ENCODE measurements at regions not wholly inside any gene's neighbourhood (a gene's known extent, or its start where the extent isn't known, plus 50 kb on each side); places are given as distances from the start of the nearest gene placed in this dataset.

- no peak for DNase-seq (ENCODE audit: low read depth, low spot score)
- TF ChIP-seq, protein P1, sequence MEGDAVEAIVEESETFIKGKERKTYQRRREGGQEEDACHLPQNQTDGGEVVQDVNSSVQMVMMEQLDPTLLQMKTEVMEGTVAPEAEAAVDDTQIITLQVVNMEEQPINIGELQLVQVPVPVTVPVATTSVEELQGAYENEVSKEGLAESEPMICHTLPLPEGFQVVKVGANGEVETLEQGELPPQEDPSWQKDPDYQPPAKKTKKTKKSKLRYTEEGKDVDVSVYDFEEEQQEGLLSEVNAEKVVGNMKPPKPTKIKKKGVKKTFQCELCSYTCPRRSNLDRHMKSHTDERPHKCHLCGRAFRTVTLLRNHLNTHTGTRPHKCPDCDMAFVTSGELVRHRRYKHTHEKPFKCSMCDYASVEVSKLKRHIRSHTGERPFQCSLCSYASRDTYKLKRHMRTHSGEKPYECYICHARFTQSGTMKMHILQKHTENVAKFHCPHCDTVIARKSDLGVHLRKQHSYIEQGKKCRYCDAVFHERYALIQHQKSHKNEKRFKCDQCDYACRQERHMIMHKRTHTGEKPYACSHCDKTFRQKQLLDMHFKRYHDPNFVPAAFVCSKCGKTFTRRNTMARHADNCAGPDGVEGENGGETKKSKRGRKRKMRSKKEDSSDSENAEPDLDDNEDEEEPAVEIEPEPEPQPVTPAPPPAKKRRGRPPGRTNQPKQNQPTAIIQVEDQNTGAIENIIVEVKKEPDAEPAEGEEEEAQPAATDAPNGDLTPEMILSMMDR (IDR thresholded peaks at IDR 0.05; ENCODE audit: insufficient read depth, low read length, missing control alignments) = no peak
- CTCF ChIA-PET = no interaction called here
- no peak overlapping the region for H3K4me3 ChIP-seq (ENCODE audit: low read depth, low read length)
- POLR2A ChIA-PET = no interaction called here
These were observed 218.4 kb downstream of the HAPSTR1 start for GRCh38 chr16:9309844-9310243.

DNA sequence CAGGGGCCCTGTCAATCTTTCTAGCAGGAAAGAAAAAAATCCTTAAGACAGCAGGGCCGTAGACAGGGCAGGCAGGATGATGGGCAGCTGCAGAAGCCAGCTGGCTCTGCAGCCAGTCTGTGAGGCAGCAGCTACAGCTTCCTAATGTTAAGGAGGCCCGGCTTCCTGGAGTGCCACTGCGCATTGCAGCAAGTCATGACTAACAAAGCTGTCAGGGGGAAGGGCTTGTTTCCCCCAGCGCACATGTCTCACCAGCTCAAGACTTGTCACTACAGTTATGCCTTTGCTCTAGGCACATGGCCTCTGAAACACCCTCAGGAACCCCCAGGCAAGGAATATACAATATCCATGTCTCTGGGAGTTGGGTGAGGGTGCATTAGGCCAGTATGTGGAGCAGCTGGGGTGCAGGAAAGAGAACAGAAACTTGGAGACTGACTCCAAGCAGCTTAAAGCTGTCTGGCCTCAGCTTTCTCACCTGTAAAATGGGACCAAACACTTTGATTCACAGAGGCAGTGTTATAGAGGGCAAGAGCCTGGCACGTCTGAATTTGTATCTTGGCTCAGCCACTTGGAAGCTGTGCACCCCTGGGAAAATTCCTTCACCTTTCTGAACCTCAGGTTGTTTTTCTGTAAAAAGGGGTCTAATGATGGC lies 220.0 kb downstream of the HAPSTR1 start:
- no peak overlapping the region for H3K4me3 ChIP-seq (ENCODE audit: low read depth, low read length)
- CTCF ChIA-PET = no interaction called here
- TF ChIP-seq, protein P1 (IDR thresholded peaks at IDR 0.05; ENCODE audit: insufficient read depth, low read length, missing control alignments) = no peak
- POLR2A ChIA-PET = no interaction called here
- DNase-seq (ENCODE audit: low read depth, low spot score) = no peak

GRCh38 chr16:9316008-9316407 lies 224.6 kb downstream of the HAPSTR1 start:
- POLR2A ChIA-PET = no interaction called here
- CTCF ChIA-PET = no interaction called here
- DNase-seq (ENCODE audit: low read depth, low spot score) = no peak
- no peak overlapping the region for H3K4me3 ChIP-seq (ENCODE audit: low read depth, low read length)
- TF ChIP-seq, protein P1 (IDR thresholded peaks at IDR 0.05; ENCODE audit: insufficient read depth, low read length, missing control alignments) = no peak

GRCh38 chr16:9316615-9317014 lies 225.2 kb downstream of the HAPSTR1 start:
- no peak overlapping the region for H3K4me3 ChIP-seq (ENCODE audit: low read depth, low read length)
- TF ChIP-seq, protein P1 (IDR thresholded peaks at IDR 0.05; ENCODE audit: insufficient read depth, low read length, missing control alignments) = no peak
- no peak for DNase-seq (ENCODE audit: low read depth, low spot score)
- POLR2A ChIA-PET = no interaction called here
- CTCF ChIA-PET = no interaction called here

DNA sequence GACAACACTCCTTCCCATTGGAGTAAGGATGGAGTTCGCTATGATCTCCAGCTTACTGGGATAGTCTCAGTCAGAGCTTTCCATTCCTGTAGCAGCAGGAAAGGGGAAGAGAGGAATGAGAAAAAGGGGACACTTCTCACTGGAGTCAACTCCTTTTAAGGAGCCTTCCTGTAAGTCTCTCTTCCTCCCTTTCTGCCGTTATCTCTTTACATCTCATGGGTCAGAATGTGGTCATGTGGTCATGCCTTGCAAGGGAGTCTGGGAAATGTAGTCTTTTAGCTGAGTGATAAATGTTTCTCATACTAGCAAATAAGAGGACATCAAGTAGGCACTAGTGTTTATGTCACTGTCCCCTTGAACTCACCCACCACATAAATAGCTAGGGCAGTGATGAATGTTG lies 227.3 kb downstream of the HAPSTR1 start:
- TF ChIP-seq, protein P1 (IDR thresholded peaks at IDR 0.05; ENCODE audit: insufficient read depth, low read length, missing control alignments) = no peak
- ChIA-PET CTCF (no interaction called here), POLR2A (no interaction called here)
- no peak overlapping the region for H3K4me3 ChIP-seq (ENCODE audit: low read depth, low read length)
- no peak for DNase-seq (ENCODE audit: low read depth, low spot score)

DNA sequence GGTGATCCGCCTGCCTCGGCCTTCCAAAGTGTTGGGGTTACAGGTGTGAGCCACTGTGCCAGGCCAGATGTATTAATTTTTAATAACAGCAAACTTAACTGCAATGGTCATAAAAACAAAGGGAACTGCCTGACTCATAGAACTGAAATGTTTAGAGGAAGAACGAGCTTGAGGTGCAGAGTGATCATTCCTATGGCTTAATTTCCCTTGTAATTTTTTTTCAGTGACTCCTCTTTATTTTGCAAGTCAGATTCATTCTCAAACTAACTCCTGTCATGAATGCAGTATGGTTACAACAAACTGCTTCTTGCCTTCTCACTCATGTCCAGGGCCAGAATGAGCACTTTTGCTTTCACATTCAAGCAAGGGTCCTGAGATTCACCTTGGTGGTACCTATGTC lies 231.3 kb downstream of the HAPSTR1 start:
- no peak overlapping the region for H3K4me3 ChIP-seq (ENCODE audit: low read depth, low read length)
- no peak for DNase-seq (ENCODE audit: low read depth, low spot score)
- ChIA-PET CTCF (no interaction called here), POLR2A (no interaction called here)
- TF ChIP-seq, protein P1 (IDR thresholded peaks at IDR 0.05; ENCODE audit: insufficient read depth, low read length, missing control alignments) = no peak

Data from AG04449 (cell line).